GM21381 (cell line): ENCODE measurements at regions not wholly inside any gene's neighbourhood (a gene's known extent, or its start where the extent isn't known, plus 50 kb on each side); places are given as distances from the start of the nearest gene placed in this dataset.

Source experiments
- ATAC-seq: cut with Tn5 transposase; IDR thresholded peaks from one replicate; pipeline ENCODE4 v1.9.1; 2021; ENCODE audit warnings: mild to moderate bottlenecking, moderate library complexity; ENCODE audit not compliant: unreplicated experiment

DNA sequence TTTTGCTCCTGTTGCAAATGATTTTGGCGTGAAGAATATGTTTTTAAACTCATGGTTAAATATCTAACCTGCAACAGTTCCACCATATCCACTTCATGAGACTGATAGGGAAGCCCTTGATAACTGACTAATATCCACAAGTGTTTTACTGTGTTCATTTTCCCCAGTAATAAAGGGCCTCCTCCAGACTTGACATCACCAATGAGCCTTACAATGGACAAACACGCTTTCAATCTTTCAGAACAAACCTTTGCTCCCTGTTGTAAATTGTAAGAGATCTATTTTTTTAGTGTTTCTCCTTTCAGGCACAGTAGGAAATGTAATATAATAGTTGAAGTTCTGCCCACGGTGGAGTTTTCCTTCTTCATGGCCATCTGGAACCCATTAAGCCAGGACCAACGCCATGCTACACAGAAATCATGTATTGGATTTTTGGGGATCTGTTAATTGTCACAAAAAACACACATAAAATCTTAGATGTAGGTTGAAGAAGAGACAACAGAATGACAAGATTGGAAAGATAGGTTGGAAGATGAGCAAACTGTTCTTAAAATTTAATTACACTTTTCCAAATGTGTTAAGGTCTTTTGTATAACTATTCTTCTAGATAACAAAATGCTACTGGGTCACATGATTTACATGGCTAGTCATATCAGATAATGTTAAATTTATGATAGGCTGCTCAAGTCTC, 1030.1 kb downstream of the FSTL5 start:
- ATAC-seq: no peak

DNA sequence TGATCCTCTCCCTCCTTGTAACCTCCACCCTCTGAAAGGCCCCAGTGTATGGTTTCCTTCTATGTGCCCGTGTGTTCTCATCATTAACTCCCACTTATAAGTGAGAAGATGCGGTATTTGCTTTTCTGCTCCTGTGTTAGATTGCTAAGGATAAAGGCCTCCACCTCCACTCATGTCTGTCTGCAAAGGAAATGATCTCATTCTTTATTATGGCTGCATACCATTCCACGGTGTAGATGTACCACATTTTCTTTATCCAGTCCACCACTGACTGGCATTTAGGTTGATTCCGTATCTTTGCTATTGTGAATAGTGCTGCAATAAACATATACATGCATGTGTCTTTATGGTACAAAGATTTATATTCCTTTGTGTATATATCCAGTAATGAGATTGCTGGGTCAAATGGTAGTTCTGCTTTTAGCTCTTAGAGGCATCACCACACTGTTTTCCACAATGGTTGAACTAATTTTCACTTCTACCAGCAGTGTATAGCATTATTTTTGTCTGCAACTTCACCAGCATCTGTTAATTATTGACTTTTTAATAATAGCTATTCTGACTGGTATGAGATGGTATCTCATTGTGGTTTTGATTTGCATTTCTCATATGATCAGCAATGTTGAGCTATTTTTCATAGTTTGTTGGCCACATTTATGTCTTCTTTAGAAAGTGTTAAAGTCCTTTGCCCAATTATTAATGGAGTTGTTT, 1030.9 kb downstream of the FSTL5 start:
- ATAC-seq: peak; percentile 87

DNA sequence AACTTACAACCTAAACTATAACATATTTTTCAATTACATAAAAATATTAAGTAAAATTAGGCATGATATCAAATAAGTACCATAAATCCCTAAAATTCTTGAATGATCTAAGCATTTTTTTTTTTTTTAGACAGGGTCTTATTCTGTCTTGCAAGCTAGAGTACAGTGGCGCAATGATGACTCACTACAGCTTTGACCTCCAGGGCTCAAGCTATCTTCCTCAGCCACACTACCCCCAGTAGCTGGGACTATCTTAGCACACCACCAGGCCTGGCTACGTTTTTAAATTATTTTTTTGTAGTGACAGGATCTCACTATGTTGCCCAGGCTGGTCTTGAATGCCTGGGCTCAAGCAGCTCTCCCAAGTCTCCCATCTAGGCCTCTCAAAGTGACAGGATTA, 1042.3 kb downstream of the FSTL5 start:
- ATAC-seq: no peak

DNA sequence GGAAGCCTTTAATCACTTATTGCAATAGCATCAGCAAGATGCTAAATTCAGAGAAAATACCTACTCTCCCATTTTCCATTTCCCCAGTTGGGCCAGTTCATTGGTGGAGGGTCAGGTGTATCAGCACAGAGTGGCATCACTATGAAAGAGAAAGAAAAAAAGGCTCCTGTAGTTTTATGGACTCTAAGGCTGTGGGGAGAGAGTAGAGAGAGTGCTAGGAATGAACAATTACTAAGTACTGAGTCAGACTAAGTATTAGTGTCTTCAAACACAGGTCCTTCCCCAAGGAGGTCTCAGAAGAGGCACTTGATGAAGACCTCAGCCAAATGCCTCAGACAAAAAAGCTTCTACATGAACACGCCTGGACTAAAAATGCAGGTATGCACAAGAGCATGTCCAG, 1061.9 kb downstream of the FSTL5 start:
- no peak for ATAC-seq

DNA sequence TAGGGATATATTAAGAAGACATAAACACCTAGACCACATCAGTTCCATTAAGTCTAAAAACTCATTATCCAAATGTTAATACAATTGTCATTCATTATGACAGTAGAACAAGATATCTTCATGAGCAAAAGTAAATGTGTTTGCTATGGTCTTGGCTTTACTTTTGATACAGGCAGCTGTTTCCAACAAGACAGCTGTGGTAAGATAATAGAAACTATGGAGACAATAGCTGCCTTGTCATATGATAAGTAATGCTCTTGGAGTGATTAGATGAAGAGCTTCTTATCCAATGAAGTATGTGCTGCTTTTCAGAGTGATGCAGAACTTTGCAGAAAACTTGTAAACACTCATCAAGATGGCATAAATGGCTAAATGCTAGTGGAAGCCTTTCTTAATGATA, 1066.0 kb downstream of the FSTL5 start:
- ATAC-seq: no peak

DNA sequence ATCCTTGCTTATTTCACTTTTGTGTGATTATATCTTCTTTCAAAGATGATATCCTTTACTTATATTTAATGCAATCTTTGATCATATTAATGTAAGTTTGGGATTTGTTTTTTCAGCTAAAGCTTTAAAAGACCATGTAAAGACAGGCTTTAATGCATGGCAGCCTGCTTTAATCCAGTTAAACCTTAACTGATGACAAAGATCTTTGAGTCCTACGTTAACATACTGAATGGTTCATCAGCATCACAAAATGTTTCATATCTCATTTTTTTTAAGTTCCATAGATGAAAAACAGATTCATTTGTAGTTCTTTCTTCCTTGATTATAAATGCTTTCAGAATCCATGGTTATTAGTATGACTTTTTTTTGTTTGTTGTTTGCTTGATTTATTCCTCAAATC, 1102.8 kb downstream of the FSTL5 start:
- no peak for ATAC-seq
